Calu3 (cell line): ENCODE measurements at regions not wholly inside any gene's neighbourhood (a gene's known extent, or its start where the extent isn't known, plus 50 kb on each side); places are given as distances from the start of the nearest gene placed in this dataset.

Experiments used
- BruUV-seq: library from RNA; stranded (reverse); fragments of 400-500 nt; replicated peaks from 2 replicates; lab custom pipeline; 2021; lab: Mats Ljungman, UMichigan
- CTCF ChIA-PET: fragments of 300-600 bp; sonication (Branson Sonifier 250); formaldehyde crosslinking; loops from one replicate; lab custom pipeline; 2022; ENCODE audit warnings: antibody characterized with exemption; lab: Charles Lee
- DNase-seq: peaks from one replicate; pipeline ENCODE4 v3.0.0; 2022
- H3K27ac Mint-ChIP-seq: one replicate; pipeline ENCODE4 v1.8.0; 2022; ENCODE audit warnings: mixed read lengths; ENCODE audit not compliant: unreplicated experiment
- H3K27me3 Mint-ChIP-seq: one replicate; pipeline ENCODE4 v1.8.0; 2022; ENCODE audit warnings: mixed read lengths; ENCODE audit not compliant: unreplicated experiment
- H3K36me3 Mint-ChIP-seq: one replicate; pipeline ENCODE4 v1.8.0; 2022; ENCODE audit warnings: mild to moderate bottlenecking, moderate library complexity, mixed read lengths; ENCODE audit not compliant: insufficient read depth, unreplicated experiment
- H3K4me1 Mint-ChIP-seq: one replicate; pipeline ENCODE4 v1.8.0; 2022; ENCODE audit warnings: mild to moderate bottlenecking, low read depth, mixed read lengths; ENCODE audit not compliant: unreplicated experiment
- H3K4me3 Mint-ChIP-seq: one replicate; pipeline ENCODE4 v1.8.0; 2022; ENCODE audit warnings: mild to moderate bottlenecking, low read depth, moderate library complexity, mixed read lengths; ENCODE audit not compliant: unreplicated experiment
- H3K9me3 Mint-ChIP-seq: one replicate; pipeline ENCODE4 v1.8.0; 2022; ENCODE audit warnings: low read depth, mixed read lengths; ENCODE audit not compliant: unreplicated experiment
- intact Hi-C: fragments of 100-400 bp; cut with micrococcal nuclease; formaldehyde crosslinking; loops from one replicate; pipeline ENCODE4 v1.10.0; 2022; ENCODE audit not compliant: unreplicated experiment
- TF ChIP-seq, protein P1 (sequence below): fragments of 200-600 bp; IDR thresholded peaks from one replicate; pipeline ENCODE4 v1.8.0; 2022; ENCODE audit warnings: antibody characterized with exemption; ENCODE audit not compliant: unreplicated experiment

DNA sequence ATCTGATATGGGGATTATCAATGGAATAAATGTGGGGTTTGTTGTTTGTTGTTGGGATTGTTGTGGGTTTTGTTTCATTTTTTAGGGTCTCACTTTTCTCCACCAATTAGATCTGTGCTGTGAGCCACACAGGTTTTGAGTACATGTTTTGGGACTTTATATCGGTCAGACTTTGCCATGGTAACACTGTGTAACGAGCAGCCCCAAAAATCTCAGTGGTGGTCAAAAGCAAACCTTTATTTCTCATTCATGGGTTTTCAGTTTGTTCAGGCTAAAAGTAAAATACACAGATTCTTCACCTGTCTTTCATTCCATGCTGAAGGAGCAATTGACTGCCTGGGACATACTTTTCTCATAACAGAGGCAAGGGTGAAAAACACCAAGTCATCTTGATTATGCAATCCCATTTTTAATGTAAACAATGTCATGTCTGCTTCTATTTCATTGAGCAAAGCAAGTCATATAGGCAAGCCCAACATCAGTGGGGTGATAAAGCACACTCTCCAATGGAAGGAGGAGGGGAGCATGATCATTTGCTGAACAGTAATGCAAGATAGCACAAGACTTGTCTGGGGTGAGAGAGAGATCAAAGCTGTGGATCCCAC is 101.1 kb upstream of the PLCB4 start:
- CTCF ChIA-PET = no interaction called here
- no peak for DNase-seq

DNA sequence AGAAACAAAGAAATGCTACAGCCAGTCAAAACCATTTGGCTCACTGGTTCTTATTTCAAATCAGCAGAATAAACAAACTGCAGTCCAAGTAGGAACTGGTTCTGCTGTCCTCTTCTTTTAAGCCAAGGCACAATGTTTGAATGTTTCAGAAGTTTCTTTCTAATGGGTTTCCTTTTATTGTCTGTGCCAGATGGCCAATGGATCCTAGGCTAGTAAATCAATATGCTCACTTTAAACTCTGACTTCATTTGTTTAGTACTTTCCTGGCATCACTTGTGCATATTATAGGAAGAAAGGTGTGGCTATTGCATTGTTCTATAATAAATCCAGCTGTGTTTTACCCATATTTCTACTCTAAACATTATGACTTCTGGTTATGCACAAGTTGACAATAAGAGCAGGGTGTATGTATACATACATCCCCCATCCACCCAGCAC is 99.7 kb upstream of the PLCB4 start:
- TF ChIP-seq, protein P1, sequence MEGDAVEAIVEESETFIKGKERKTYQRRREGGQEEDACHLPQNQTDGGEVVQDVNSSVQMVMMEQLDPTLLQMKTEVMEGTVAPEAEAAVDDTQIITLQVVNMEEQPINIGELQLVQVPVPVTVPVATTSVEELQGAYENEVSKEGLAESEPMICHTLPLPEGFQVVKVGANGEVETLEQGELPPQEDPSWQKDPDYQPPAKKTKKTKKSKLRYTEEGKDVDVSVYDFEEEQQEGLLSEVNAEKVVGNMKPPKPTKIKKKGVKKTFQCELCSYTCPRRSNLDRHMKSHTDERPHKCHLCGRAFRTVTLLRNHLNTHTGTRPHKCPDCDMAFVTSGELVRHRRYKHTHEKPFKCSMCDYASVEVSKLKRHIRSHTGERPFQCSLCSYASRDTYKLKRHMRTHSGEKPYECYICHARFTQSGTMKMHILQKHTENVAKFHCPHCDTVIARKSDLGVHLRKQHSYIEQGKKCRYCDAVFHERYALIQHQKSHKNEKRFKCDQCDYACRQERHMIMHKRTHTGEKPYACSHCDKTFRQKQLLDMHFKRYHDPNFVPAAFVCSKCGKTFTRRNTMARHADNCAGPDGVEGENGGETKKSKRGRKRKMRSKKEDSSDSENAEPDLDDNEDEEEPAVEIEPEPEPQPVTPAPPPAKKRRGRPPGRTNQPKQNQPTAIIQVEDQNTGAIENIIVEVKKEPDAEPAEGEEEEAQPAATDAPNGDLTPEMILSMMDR = no peak
- no peak overlapping the region for H3K27ac Mint-ChIP-seq
- H3K4me1 Mint-ChIP-seq = no peaks in the 10 kb centered on the region
- no peaks in the 10 kb centered on the region for H3K9me3 Mint-ChIP-seq
- CTCF ChIA-PET = no interaction called here
- no peak overlapping the region for H3K4me3 Mint-ChIP-seq
- no peaks in the 10 kb centered on the region for H3K27me3 Mint-ChIP-seq
- no peaks in the 10 kb centered on the region for H3K36me3 Mint-ChIP-seq
- no TSS peak for BruUV-seq
- intact Hi-C loops = no loop called here
- no peak for DNase-seq

More for the DNA sequence above, 101.1 kb upstream of the PLCB4 start:
- H3K36me3 Mint-ChIP-seq = no peaks in the 10 kb centered on the region
- intact Hi-C loops = no loop called here
- H3K27ac Mint-ChIP-seq = no peak overlapping the region
- H3K4me3 Mint-ChIP-seq = no peak overlapping the region
- no TSS peak for BruUV-seq
- H3K9me3 Mint-ChIP-seq = no peaks in the 10 kb centered on the region
- TF ChIP-seq, protein P1 = no peak
- no peaks in the 10 kb centered on the region for H3K4me1 Mint-ChIP-seq
- H3K27me3 Mint-ChIP-seq = no peaks in the 10 kb centered on the region

DNA sequence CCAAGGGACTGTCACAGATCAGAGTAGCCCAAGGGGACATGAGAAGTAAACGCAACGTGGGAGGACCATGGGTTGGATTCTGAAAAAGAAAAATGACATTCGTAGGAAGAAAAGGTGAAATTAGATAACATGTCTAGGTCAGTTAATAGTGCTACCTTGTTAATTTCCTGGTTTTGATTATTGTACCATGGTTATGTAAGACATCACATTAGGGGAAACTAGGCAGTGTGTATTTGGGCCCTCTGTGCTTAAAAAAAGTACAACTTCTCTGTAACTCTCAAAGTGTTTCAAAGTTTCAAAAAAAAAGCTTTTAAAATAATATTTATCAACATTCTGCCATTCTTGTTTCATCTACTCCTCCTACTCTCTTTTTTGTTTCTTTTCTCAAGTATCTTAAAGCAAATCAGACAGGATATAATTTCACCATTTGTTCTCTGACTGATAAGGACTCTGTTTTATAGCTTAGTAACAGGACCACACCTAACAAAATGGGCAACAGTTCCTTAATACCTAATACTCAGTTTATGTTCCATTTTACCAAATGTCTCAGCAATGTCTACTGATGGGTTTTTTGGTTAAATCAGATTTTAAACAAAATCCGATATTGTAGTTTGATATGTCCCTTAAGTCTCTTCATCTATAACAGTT is 97.1 kb upstream of the PLCB4 start:
- intact Hi-C loops = no loop called here
- H3K27ac Mint-ChIP-seq = no peak overlapping the region
- CTCF ChIA-PET = no interaction called here
- H3K4me1 Mint-ChIP-seq = no peaks in the 10 kb centered on the region
- H3K27me3 Mint-ChIP-seq = no peaks in the 10 kb centered on the region
- BruUV-seq = no TSS peak
- H3K9me3 Mint-ChIP-seq = no peaks in the 10 kb centered on the region
- no peak for DNase-seq
- TF ChIP-seq, protein P1 = no peak
- no peak overlapping the region for H3K4me3 Mint-ChIP-seq
- H3K36me3 Mint-ChIP-seq = no peaks in the 10 kb centered on the region

DNA sequence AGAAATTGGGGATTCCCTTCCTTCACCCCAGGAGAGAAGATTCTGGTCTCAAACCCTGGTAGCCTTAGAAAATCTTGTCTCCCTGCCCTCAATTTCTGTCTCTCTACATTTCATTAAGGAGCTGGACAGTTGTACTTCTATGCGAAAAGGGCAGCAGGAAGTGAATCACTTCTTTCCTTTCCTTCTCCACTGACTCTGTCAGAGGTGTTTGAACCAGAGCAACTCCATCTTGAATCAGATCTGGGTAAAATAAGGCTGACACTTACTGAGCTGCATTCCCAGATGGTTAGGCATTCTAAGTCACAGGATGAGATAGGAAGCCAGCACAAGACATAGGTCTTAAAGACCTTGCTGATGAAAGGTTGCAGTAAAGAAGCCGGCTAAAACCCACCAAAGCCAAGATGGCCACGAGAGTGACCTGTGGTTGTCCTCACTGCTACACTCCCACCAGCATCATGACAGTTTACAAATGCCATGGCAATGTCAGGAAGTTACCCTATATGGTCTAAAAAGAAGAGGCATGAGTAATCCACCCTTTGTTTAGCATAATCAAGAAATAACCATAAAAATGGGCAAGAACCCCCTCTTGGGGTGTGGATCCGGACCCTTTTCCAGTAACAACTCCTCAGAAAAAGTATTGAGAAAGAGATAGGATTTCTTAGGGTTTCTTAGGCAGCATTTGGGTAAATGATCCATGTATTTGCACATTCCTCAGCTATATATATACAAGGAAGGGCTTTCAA is 95.8 kb upstream of the PLCB4 start:
- H3K4me3 Mint-ChIP-seq = no peak overlapping the region
- no peak for DNase-seq
- no peaks in the 10 kb centered on the region for H3K27me3 Mint-ChIP-seq
- no peaks in the 10 kb centered on the region for H3K36me3 Mint-ChIP-seq
- no TSS peak for BruUV-seq
- TF ChIP-seq, protein P1 = no peak
- no peaks in the 10 kb centered on the region for H3K4me1 Mint-ChIP-seq
- intact Hi-C loops = no loop called here
- H3K27ac Mint-ChIP-seq = no peak overlapping the region
- CTCF ChIA-PET = interaction anchor here (0.7 kb wide), 1 partner anchor 73 kb away, joined by 11 read pairs; no protein-coding TSS in a partner anchor
- H3K9me3 Mint-ChIP-seq = no peaks in the 10 kb centered on the region
